Lower lobe of right lung (tissue), 2 donors: ENCODE measurements at regions not wholly inside any gene's neighbourhood (a gene's known extent, or its start where the extent isn't known, plus 50 kb on each side); places are given as distances from the start of the nearest gene placed in this dataset.

Experiments used
- ATAC-seq, 2 donors: fragments of 200-7000 bp; cut with Tn5 transposase; one replicate each; pipeline ENCODE4 v1.9.1; 2020 to 2022; ENCODE audit warnings: mild to moderate bottlenecking in 2 of 2, moderate library complexity in 2 of 2
- DNase-seq: peaks from one replicate; pipeline ENCODE4 v3.0.0-alpha.2; 2020
- H3K27ac ChIP-seq: fragments of 200-600 bp; one replicate; pipeline ENCODE4 v1.8.0; 2022
- H3K27me3 ChIP-seq: fragments of 200-600 bp; one replicate; pipeline ENCODE4 v1.8.0; 2022; ENCODE audit warnings: low read depth
- H3K36me3 ChIP-seq: fragments of 200-600 bp; one replicate; pipeline ENCODE4 v1.8.0; 2022; ENCODE audit warnings: mild to moderate bottlenecking
- H3K4me1 ChIP-seq: fragments of 200-600 bp; one replicate; pipeline ENCODE4 v1.8.0; 2022
- H3K4me3 ChIP-seq: fragments of 200-600 bp; one replicate; pipeline ENCODE4 v1.8.0; 2022; ENCODE audit warnings: mild to moderate bottlenecking
- H3K9me3 ChIP-seq: fragments of 200-600 bp; one replicate; pipeline ENCODE4 v1.8.0; 2022
- intact Hi-C: fragments of 100-400 bp; cut with DNase I; formaldehyde crosslinking; loops from one replicate; pipeline ENCODE4 v1.11.0; 2022
- TF ChIP-seq, protein P1 (sequence below): fragments of 200-600 bp; IDR thresholded peaks from one replicate; pipeline ENCODE4 v1.8.0; 2022; ENCODE audit warnings: antibody characterized with exemption, mild to moderate bottlenecking
- donor health status: DM: no; HTN: yes; CAD: no; lungs with severe emphysema.

DNA sequence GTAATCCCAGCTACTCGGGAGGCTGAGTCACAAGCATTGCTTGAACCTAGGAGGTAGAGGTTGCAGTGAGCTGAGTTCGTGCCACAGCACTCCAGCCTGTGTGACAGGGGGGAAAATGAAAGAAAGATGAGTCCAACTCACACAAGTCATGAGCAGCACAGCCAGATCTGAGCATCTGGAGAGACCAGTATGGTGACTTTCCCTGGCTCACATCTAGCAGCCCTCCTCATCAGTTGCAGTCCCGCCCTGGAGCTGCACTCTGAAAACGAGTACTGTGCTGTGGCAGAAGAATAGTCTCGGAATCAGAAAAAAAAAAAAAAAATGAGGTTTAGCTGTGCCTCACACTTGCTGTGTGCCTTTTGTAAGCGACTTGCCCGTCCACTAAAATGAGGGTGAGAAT, 74.4 kb upstream of the TRIB2 start:
- Histone ChIP-seq H3K4me3 (no peak overlapping the region), H3K27ac (no peak overlapping the region), H3K27me3 (no peaks in the 10 kb centered on the region), H3K36me3 (no peaks in the 10 kb centered on the region), H3K9me3 (no peaks in the 10 kb centered on the region), H3K4me1 (no peaks in the 10 kb centered on the region)
- DNase-seq (no peak), ATAC-seq (no peak)
- TF ChIP-seq, protein P1, sequence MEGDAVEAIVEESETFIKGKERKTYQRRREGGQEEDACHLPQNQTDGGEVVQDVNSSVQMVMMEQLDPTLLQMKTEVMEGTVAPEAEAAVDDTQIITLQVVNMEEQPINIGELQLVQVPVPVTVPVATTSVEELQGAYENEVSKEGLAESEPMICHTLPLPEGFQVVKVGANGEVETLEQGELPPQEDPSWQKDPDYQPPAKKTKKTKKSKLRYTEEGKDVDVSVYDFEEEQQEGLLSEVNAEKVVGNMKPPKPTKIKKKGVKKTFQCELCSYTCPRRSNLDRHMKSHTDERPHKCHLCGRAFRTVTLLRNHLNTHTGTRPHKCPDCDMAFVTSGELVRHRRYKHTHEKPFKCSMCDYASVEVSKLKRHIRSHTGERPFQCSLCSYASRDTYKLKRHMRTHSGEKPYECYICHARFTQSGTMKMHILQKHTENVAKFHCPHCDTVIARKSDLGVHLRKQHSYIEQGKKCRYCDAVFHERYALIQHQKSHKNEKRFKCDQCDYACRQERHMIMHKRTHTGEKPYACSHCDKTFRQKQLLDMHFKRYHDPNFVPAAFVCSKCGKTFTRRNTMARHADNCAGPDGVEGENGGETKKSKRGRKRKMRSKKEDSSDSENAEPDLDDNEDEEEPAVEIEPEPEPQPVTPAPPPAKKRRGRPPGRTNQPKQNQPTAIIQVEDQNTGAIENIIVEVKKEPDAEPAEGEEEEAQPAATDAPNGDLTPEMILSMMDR, result no peak
- intact Hi-C loops, result no loop called here

DNA sequence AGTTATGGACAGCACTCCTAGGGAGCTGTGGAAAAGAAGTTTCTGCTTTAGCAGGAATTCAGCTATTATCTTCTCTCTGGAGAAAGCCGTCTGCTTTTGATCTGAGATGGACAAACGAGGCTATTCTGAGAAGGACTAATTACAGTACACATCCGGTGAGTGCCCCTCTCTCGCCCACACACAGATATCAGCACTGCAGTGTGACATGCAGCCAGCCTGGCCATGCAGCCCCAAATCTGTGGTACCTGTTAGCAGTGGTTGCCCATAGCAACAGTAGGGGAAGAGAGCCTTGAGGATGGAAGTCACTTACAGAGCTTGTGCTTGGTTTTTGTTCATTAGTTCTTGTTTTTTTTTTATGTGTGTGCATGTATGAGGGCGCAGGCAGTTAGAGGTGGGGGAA, 73.9 kb upstream of the TRIB2 start:
- no peak for DNase-seq
- TF ChIP-seq, protein P1, result no peak
- Histone ChIP-seq H3K9me3 (no peaks in the 10 kb centered on the region), H3K36me3 (no peaks in the 10 kb centered on the region), H3K4me1 (no peaks in the 10 kb centered on the region), H3K4me3 (no peak overlapping the region), H3K27ac (no peak overlapping the region), H3K27me3 (no peaks in the 10 kb centered on the region)
- intact Hi-C loops, result no loop called here
- no peak for ATAC-seq

- DNase-seq (no peak), ATAC-seq (peak in 1 of 2 donors; percentile 32)
- no peaks in the 10 kb centered on the region for H3K9me3 ChIP-seq
- intact Hi-C loops, result no loop called here
- H3K4me3 ChIP-seq, result no peak overlapping the region
- no peaks in the 10 kb centered on the region for H3K27me3 ChIP-seq
- TF ChIP-seq, protein P1, result no peak
- no peaks in the 10 kb centered on the region for H3K36me3 ChIP-seq
- no peaks in the 10 kb centered on the region for H3K4me1 ChIP-seq
- H3K27ac ChIP-seq, result no peak overlapping the region
Observed at GRCh38 chr2:12649602-12650400, 66.9 kb upstream of the TRIB2 start.

DNA sequence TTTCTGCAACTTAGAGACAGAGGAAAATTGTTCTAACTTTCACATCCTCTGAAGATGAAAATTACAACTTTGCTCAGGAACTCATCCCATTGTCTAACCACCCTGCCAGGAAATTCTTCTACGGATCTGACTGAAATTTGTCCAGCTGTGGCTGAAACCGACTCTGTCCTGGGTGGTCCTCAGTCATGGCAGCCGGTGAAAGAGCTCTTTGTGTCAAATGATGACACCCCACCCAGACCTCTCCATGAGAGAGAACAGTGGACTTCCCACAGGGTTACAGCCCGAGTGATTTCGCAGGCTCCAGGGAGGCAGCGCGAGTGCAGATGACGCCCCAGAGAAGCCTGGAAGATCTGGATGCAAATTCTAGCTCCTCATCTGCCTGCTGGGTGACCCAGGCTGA, 65.1 kb upstream of the TRIB2 start:
- Histone ChIP-seq H3K4me1 (no peaks in the 10 kb centered on the region), H3K36me3 (no peaks in the 10 kb centered on the region), H3K27ac (no peak overlapping the region), H3K9me3 (no peaks in the 10 kb centered on the region), H3K4me3 (no peak overlapping the region), H3K27me3 (no peaks in the 10 kb centered on the region)
- no peak for ATAC-seq
- DNase-seq, result no peak
- TF ChIP-seq, protein P1, result no peak
- intact Hi-C loops, result no loop called here

DNA sequence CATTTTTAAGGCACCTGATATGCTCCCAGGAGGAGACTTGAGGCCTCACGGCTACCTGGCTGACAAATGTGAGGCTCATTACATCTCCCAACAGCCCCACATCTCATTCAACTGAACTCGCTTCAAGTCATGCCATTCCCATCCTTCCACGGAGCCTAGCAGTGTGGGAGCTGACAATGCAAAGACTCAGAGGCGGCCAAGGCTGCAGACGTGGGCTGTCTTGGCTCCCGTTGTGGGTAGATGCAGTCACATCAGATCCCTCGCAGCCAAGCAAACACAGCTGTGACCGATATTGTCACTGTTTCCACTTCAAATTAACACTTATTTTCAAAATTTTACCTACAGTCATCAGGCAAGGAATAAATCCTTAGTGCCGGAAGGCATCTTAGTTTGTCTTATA, 64.0 kb upstream of the TRIB2 start:
- Histone ChIP-seq H3K27ac (no peak overlapping the region), H3K27me3 (no peaks in the 10 kb centered on the region), H3K36me3 (no peaks in the 10 kb centered on the region), H3K4me1 (no peaks in the 10 kb centered on the region), H3K4me3 (no peak overlapping the region), H3K9me3 (no peaks in the 10 kb centered on the region)
- TF ChIP-seq, protein P1, result no peak
- ATAC-seq, result no peak
- intact Hi-C loops, result no loop called here
- no peak for DNase-seq
